Peyer's patch (tissue), 4 donors: ENCODE measurements at regions not wholly inside any gene's neighbourhood (a gene's known extent, or its start where the extent isn't known, plus 50 kb on each side); places are given as distances from the start of the nearest gene placed in this dataset.
"Not testable (repeated sequence)": the region's sequence is repeated elsewhere in the genome, so short reads cannot be mapped to it uniquely, and the experiment has no call there.

Experiments
- CTCF ChIP-seq, 6 experiments: fragments of 450-650 bp in 4 of 6; fragments of 200-600 bp in 2 of 6; sonication (generic) in 1 of 6; IDR thresholded peaks; one replicate each; pipeline ENCODE4 v1.5.1; 2017 to 2019; ENCODE audit warnings: antibody characterized with exemption in 6 of 6, mild to moderate bottlenecking in 3 of 6, moderate library complexity in 1 of 6
- POLR2A ChIP-seq, 2 donors: fragments of 450-650 bp; IDR thresholded peaks; one replicate each; pipeline ENCODE4 v1.5.1; 2017; ENCODE audit warnings: antibody characterized with exemption in 2 of 2, mild to moderate bottlenecking in 2 of 2, moderate library complexity in 2 of 2

DNA sequence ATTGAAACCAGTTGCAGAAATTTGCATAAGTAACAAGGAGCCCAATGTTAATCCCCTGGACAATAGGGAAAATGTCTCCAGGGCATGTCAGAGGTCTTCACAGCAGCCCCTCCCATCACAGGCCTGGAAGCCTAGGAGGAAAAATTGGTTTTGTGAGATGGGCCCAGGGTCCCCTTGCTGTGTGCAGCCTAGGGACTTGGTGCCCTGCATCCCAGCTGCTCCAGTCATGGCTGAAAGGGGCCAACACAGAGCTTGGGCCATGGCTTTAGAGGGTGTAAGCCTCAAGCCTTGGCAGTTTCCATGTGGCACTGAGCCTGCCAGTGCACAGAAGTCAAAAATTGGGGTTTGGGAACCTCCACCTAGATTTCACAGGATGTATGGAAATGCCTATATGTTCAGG is 55.9 kb upstream of the SLC25A36 start:
- not testable (repeated sequence) for TF ChIP-seq CTCF, POLR2A (IDR thresholded peaks at IDR 0.05)
